ENCODE measurements at regions not wholly inside any gene's neighbourhood (a gene's known extent, or its start where the extent isn't known, plus 50 kb on each side); places are given as distances from the start of the nearest gene placed in this dataset.

DNA sequence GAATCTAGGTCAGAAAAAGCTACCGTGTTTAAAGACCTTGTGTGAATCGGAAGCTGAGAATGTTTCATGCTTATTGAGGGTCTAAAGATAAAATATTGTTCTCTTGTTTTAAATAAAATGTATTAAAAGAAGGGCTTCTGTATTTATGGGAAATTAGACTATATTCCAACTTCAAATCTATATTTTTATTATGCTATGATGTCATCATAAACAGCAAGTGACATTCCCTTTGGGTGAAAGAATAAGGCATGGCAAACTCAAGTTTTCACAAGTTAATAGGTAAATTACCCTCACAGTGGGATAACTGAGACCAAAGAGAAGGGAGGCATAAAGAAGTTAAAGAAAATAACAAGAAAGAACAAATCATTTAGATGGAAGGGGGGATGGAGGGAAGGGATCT is 333.8 kb upstream of the NR5A2 start:
- ATAC-seq = no peak
- DNase-seq = no peak
- intact Hi-C loops (cut with DNase I, micrococcal nuclease) = no loop called here

DNA sequence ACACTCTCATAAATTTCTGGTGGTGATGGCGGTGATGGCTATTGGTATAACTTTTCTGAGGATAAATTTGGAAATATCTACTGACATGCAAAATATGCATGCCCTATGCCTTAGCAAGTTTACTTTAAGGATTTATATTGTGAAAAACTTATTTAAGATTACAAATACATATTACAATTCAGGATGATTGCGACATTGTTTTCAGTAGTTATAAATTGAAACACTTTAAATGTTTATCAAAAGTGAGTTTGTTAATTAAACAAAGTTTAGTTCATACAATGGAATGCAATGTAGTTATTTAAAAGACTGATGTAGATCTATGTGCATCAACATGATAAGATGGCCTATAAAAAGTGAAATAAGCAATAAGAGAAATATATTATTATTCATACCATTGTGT is 331.3 kb upstream of the NR5A2 start:
- intact Hi-C loops (cut with DNase I, micrococcal nuclease) = no loop called here
- ATAC-seq (no peak), DNase-seq (no peak)

DNA sequence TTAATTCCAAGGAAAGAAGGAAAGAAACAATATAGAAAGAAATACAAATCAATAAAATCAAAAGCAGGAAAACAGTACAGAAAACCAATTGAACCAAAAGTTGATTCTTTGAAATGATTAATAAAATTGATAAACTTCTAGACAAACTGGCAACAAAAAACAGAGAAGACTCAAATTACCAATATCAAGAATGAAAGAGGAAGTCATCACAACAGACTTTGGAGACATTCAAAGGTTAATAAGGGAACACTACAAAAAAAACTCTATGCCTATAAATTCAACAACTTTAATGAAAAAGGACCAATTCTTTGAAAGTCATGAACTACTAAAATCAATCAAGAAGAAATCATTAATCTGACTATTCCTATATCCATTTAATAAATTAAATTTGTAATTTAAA is 329.3 kb upstream of the NR5A2 start:
- DNase-seq (no peak), ATAC-seq (no peak)
- intact Hi-C loops (cut with DNase I, micrococcal nuclease) = no loop called here

DNA sequence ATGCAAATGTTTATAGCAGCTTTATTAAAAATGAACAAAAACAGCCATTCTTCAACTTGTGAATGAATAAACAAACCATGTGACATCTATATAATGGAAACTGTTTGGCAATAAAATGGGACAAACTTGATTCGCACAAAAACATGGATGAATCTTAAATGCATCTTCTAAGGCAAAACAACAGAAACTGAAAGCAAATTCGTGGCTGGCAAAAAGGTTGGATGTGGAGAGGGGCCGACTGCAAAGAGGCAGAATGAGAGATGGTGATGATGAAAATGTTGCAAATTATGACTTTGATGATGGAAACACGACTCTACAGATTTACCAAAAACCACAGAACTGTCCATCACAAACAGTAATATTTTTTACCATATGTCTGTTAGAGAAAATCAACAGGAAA is 327.0 kb upstream of the NR5A2 start:
- no peak for ATAC-seq
- intact Hi-C loops (cut with DNase I, micrococcal nuclease) = no loop called here
- no peak for DNase-seq

DNA sequence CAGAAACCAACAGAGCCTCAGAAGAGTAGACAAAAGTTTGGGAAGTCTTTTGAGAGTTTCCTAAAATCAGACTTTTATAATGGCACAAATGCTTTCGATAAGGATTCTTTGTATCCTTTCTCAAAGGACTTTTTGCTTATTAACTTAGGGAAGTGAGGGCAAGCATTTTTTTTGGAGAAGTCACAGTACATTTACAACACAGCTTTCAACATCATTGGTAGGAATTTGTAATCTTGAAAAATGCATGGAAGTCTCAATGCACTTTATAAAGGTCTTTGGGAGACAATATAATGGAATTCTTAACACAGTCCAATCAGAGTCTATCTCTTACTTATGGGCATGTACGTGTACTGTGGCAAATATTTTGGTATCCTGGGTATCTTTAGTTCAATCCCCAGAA is 325.8 kb upstream of the NR5A2 start:
- ATAC-seq (no peak), DNase-seq (no peak)

DNA sequence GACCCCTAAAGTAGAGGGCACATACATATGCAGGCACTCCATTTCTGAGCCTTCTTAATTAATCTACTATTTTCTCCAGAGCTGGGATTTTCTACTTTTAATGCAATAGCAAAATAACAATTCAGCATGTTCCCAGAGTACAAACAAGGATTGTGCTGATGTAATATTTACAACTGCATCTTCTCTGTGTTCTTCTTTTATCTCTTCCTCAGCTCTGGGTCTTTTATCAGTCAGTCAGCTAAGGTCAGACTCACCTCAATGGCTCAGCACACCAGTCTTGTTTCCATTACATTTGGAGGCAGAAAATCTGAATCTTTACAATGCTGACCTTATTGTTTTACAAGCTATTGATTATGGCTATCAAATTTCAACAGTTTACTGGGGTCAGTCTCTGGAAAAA is 323.3 kb upstream of the NR5A2 start:
- DNase-seq = no peak
- no peak for ATAC-seq
- intact Hi-C loops (cut with DNase I, micrococcal nuclease) = no loop called here

More for the DNA sequence above, 325.8 kb upstream of the NR5A2 start:
- intact Hi-C loops (cut with DNase I, micrococcal nuclease) = no loop called here

DNA sequence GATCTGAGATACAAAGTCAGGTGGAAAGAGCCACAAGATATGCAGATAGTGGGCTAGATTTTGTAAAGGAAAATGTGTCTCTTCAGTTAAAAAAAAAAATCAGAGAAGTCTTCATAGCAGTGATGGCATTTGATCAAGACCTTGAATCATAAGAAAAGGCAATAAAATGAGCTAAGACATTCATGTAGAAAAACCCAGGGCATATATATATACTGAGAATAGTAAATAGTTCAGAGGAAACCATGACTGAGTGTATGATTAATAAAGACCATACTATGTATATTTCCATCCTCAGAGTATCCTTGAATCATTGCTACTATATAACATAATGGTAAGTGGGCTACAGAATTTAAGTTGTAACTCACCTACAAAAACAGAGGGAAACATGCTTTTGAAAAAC is 321.7 kb upstream of the NR5A2 start:
- no peak for ATAC-seq
- no peak for DNase-seq
- intact Hi-C loops (cut with DNase I, micrococcal nuclease) = no loop called here

DNA sequence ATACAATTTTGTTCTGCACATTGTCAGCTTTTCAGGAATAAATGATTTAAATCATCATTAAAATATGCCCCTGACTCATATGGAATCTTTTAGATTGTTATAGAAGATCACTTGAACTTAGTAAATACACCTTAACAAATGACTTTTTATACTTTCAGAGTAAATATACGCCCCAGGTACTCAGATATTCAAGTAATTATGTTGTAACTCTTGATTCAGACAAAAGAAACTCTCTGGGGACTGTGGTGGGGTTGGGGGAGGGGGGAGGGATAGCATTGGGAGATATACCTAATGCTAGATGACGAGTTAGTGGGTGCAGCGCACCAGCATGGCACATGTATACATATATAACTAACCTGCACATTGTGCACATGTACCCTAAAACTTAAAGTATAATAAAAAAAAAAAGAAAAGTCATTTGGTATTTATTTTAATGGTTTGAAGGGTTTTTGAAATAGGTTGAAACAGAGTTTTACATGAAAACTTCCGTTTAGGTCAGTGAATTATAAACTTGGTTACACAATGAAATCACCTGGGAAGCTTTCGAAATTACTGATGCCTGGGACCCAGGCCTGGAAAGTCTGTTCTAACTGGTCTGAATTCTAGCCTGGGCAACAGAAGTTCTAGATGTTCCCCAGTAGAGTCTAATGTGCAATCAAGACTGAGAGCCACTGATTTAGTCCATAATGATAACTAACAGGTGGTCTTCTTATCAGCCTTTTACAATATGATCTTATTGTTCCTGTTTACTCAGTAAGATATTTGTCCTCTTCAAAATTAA is 320.5 kb upstream of the NR5A2 start:
- intact Hi-C loops (cut with DNase I, micrococcal nuclease) = no loop called here
- DNase-seq (no peak), ATAC-seq (no peak)

DNA sequence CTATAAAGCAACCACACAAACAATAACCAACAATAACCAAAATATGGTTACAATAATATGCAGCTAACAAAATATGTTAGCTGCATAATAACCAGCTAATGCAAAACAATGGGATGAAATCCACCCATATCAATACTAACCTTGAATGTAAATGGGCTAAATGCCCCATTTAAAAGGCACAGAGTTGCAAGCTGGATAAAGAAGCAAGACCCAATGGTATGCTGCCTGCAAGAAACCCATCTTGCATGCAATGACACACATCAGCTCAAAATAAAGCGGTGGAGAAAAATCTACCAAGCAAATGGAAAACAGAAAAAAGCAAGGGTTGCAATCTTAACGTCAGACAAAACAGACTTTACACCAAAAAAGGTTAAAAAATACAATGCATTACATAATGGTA is 316.5 kb upstream of the NR5A2 start:
- ATAC-seq (no peak), DNase-seq (no peak)
- intact Hi-C loops (cut with DNase I, micrococcal nuclease) = no loop called here

DNA sequence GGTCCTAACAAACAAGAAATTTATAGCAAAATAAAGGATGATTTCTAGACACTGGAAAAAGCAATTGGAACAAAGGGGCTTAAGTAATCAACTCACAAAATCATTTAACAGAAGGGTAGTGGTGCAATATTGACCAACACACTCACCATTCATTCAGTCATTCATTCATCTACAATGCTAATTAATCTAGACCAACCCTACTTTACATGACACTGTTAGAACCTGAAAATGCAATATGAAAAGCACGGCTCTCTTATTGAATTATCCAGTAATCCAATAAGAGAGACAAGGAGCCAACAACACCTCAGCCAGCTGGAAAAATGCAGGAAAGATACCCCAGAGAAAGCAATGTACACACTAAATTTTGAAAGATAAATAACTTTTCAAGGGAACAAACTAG is 310.8 kb upstream of the NR5A2 start:
- no peak for ATAC-seq
- DNase-seq = no peak
- intact Hi-C loops (cut with DNase I, micrococcal nuclease) = no loop called here

DNA sequence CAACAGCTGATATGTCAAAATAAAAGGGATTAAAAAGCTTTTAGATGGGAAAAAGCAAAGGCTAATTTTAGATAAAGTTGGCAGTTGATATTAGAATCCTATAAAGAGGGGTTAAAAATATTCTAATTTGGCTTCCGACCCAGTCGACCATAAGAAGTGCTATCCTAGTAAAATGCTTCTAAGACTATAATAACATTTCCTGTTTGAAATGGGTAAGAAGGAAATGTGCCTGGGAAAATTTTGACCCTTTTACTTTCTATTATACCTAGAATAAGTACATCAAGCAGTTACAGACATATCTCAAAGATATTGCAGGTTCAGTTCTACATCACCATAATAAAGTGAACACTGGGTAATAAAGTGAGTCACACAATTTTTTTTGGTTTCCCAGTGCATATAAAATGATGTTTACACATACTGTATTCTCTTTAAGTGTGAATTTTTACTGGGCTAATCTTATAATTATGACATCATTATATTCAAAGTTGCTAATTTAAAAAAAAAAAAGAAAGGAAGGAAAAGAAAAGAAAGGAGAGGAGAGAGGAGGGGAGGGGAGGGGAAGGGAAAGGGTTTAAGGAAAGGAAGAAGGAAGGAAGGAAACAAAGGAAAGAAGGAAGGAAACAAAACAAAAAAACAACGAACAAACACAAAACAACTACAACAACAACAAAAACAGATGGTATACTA is 308.2 kb upstream of the NR5A2 start:
- DNase-seq = no peak
- intact Hi-C loops (cut with DNase I, micrococcal nuclease) = no loop called here
- peak; percentile 95 for ATAC-seq

DNA sequence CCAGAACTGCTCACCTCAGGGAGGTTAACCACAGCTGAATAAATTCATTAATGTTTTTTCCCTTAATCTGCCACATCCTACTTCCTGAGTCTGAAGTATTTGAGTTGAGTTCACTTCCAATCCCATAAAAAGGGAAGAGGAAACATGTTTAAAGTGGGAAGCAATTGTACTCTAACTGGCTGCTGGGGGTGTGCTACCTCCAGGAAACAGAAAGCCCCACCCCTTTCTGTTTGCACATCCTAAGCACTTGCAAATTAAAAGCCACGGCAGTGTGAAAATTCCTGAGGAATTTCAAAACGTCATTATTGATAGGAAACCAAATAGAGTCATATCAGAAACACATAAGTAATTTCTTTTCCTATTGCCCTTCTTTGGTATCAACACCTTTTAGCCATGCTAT is 307.0 kb upstream of the NR5A2 start:
- intact Hi-C loops (cut with DNase I, micrococcal nuclease) = no loop called here
- DNase-seq = no peak

DNA sequence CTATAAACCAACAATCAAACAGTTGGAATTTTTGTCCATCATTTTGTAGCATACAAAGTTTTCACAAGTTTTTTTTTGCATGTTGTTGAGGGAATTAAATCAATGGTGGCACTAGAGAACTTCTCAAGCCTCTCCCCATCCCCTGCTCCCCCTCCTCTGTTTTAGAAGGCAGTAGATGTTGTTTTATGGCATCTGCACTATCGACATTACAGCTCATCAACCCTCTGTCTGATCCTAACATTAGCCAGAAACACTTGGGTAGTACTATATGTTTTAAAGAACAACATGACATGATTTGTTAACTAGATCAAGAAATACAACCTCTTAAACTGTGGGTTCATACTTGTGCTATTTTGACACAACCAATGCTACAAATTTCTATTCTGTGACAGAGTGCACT is 306.5 kb upstream of the NR5A2 start:
- no peak for DNase-seq
- intact Hi-C loops (cut with DNase I, micrococcal nuclease) = no loop called here

More for the DNA sequence above, 307.0 kb upstream of the NR5A2 start:
- peak; percentile 64 for ATAC-seq

DNA sequence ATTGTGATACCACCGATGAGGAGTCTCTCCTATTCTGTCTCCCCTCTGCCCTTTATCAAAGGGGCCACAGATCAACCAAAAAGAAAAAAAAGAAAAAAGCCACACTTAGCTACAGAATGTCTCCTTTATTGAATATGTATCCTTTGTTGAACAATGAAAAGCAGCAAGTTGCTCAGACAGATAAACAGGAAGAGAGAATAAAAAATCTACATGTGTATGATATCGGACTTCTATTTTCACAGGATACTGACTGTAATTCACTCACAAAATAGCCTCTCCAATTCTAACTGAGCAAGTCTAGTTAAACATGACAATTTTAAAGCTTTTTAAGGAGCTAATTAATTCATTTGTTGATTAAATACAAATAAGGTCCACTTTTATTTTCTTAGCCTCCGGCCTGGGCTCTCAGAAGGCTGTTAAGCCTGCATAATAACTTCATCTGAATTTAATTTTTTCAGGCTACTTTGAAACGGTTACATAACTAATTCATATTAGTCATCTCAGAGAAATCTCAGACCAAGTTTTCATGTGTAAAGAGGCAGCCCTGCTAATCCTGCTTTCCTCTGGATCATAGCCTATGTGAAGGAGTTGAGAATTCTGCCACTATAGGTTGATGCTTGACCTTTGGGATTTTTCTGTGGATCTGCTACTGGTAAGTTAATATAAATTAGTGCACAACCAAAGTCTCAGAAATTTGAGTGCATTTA is 304.1 kb upstream of the NR5A2 start:
- DNase-seq (no peak), ATAC-seq (no peak)
- intact Hi-C loops (cut with DNase I, micrococcal nuclease) = no loop called here

More for the DNA sequence above, 306.5 kb upstream of the NR5A2 start:
- ATAC-seq = no peak

DNA sequence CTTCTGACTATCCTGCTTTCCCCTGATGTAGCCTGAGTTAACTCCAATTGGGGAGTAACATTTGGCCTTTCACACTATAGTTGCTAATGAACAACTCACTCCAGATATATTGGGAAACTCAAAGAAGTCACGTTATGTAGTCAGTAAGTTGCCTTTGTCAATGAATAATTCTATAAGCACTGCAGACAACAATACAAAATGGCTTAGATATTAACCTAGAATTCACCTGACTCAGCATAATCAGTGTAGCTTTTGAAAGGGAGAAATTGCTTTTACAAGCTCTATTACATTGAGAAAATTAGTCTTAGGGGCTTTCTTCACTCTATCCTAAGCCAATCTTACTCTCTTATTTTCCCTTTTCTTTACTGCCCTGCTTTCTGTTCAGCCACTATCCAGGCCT is 303.5 kb upstream of the NR5A2 start:
- intact Hi-C loops (cut with DNase I, micrococcal nuclease) = no loop called here
- no peak for DNase-seq
- ATAC-seq = no peak

DNA sequence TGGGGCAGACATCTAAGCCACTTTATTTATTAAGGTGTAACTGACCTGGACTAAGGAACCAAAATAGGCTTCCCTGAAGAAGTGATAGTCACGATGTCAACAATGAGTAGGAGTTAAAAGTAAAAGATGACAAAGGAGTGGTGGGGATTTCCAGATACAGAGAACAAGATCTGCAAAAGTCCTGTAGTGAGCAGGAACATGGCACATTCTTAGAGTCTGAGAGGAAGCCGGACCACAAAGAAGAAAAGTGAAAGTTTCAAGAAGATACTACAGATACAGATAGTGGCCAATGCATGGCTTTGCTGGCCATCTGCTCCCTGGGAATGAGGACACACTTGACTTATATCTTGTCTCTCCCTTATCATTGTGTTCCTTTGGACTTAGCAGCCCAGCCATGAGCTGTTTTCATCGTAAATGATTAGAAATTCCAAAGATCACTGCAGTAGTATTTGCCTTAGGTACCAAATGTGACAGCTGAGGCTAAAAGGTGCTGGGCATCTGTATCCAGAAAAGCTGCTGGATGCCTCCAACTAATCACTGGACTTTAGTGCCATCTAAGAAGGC is 302.4 kb upstream of the NR5A2 start:
- ATAC-seq (no peak), DNase-seq (no peak)
- intact Hi-C loops (cut with DNase I, micrococcal nuclease) = no loop called here

DNA sequence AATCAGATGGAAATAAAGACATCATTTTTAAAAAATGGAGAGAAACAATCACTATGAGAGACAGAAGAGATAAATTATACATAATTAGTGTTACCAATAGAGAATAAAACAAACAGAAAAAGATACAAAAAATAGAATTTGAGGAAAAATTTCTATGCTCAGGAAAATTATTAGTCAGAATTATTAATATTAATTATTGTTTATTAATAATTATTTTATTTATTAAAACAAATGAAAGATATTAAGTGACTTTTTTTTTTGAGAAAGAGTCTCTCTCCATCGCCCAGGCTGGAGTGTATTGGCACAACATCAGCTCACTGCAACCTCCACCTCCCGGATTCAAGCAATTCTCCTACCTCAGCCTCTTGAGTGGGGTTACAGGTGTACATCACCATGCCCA is 299.8 kb upstream of the NR5A2 start:
- no peak for DNase-seq

DNA sequence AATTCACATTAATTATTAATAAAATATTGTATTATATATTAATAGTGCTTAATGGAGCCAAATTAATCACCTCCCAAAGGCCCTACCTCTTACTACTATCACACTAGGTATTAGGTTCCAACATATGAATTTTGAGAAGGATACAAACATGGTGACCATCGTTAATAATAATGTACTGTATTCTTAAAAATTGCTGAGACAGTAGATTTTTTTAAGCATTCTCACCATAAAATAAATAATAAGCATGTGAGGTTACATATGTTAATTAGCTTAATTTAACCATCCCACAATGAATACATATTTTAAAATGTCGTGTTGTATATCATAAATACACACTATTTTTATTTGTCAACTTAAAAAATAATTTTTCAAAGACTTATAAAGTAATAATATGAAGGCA is 299.2 kb upstream of the NR5A2 start:
- intact Hi-C loops (cut with DNase I, micrococcal nuclease) = no loop called here
- DNase-seq (no peak), ATAC-seq (no peak)

More for the DNA sequence above, 299.8 kb upstream of the NR5A2 start:
- intact Hi-C loops (cut with DNase I, micrococcal nuclease) = no loop called here
- ATAC-seq = no peak

DNA sequence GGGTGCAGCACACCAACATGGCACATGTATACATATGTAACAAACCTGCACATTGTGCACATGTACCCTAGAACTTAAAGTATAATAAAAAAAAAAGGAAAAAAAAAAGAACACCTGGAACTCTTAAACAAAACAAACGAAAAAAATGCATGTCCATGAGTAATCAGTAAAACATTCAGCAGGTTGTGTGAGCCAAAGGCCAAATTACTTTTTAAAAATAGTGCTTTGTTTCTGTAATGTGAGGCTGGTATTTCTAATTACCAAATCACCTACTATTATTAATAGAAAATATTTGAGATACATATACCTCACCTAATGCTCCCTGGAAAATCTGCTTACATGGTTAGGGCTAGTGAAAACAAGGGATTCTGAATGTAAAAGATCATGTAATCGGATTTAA is 294.4 kb upstream of the NR5A2 start:
- ATAC-seq (no peak), DNase-seq (no peak)

DNA sequence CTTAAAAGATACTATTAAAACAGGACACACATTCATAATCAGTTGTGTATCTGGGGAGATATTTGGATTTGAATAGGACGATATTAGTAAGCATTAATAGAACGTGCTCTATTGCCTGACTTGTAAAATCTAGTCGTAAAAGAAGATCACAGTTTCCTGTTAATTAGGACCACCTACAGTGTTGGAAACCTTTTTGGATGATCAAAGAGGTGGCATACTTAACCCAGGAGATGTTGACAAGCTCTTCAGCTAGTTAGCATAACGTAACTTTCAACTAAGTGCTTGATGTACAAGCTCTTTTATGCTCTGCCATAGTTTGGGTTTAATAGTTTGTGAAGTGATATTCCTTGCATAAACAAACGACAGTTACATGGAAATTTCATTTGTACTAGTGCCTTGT is 293.3 kb upstream of the NR5A2 start:
- no peak for DNase-seq
- no peak for ATAC-seq
- intact Hi-C loops (cut with DNase I, micrococcal nuclease) = no loop called here

More for the DNA sequence above, 294.4 kb upstream of the NR5A2 start:
- intact Hi-C loops (cut with DNase I, micrococcal nuclease) = no loop called here
